K562 (cell line): ENCODE measurements at regions not wholly inside any gene's neighbourhood (a gene's known extent, or its start where the extent isn't known, plus 50 kb on each side); places are given as distances from the start of the nearest gene placed in this dataset.
"Not testable (repeated sequence)": the region's sequence is repeated elsewhere in the genome, so short reads cannot be mapped to it uniquely, and the experiment has no call there.

Experiments
- CEBPB ChIP-seq: fragments of 450-650 bp; IDR thresholded peaks from 2 replicates; pipeline ENCODE4 v1.6.1; 2016; ENCODE audit warnings: missing genetic modification characterization, missing compliant biosample characterization
- EZH2 ChIP-seq: IDR thresholded peaks from 2 replicates; pipeline ENCODE4 v1.6.1; 2012; ENCODE audit warnings: low read depth, mild to moderate bottlenecking, inconsistent platforms, low read length, borderline replicate concordance
- GATAD2B ChIP-seq: fragments of 450-650 bp; IDR thresholded peaks from 2 replicates; pipeline ENCODE4 v1.6.1; 2017; ENCODE audit warnings: mild to moderate bottlenecking, borderline replicate concordance
- HNRNPLL ChIP-seq: fragments of 200-400 bp; formaldehyde crosslinking; IDR thresholded peaks from 2 replicates; pipeline ENCODE4 v1.6.1; 2017; ENCODE audit warnings: low read length, low read depth, mild to moderate bottlenecking; ENCODE audit not compliant: poor library complexity, severe bottlenecking
- MBD1 ChIP-seq: fragments of 250-450 bp; sonication (Bioruptor Pico); IDR thresholded peaks from 2 replicates; pipeline ENCODE4 v1.8.0; 2022; ENCODE audit warnings: inconsistent platforms
- NBN ChIP-seq: fragments of 450-650 bp; IDR thresholded peaks from 2 replicates; pipeline ENCODE4 v1.6.1; 2016; ENCODE audit warnings: low read depth, mild to moderate bottlenecking
- POLR2A ChIP-seq: fragments of 450-650 bp; conservative IDR thresholded peaks from 2 replicates; pipeline ENCODE4 v1.6.1; 2016
- RBM14 ChIP-seq: fragments of 200-400 bp; formaldehyde crosslinking; IDR thresholded peaks from 2 replicates; pipeline ENCODE4 v1.6.1; 2018; ENCODE audit warnings: low read depth, mild to moderate bottlenecking, low read length, moderate library complexity, borderline replicate concordance; ENCODE audit not compliant: insufficient read depth
- TRIM25 ChIP-seq: fragments of 450-650 bp; IDR thresholded peaks from 2 replicates; pipeline ENCODE4 v1.7.0; 2016; ENCODE audit warnings: borderline replicate concordance
- TF ChIP-seq, protein P1 (sequence below), 3 experiments: IDR thresholded peaks in 2 of 3; conservative IDR thresholded peaks in 1 of 3; 2 replicates each; pipeline ENCODE4 v1.5.1; 2011 to 2012; ENCODE audit warnings: low read length in 3 of 3, mild to moderate bottlenecking in 3 of 3, control low read depth in 2 of 3, improper control_type of control experiment in 1 of 3, inconsistent platforms in 1 of 3, low read depth in 1 of 3, mixed read lengths in 1 of 3, moderate library complexity in 1 of 3; ENCODE audit not compliant: insufficient read depth in 2 of 3
- TF ChIP-seq, protein P2 (sequence below): sonication (generic); formaldehyde crosslinking; IDR thresholded peaks from 2 replicates; pipeline ENCODE4 v1.8.0; 2023; ENCODE audit warnings: missing genetic modification reagents, mild to moderate bottlenecking, borderline replicate concordance
- TF ChIP-seq, protein P3 (sequence below): fragments of 250-450 bp; sonication (Bioruptor Pico); IDR thresholded peaks from 2 replicates; pipeline ENCODE4 v1.5.0; 2020; ENCODE audit warnings: mild to moderate bottlenecking
- TF ChIP-seq, protein P4 (sequence below): IDR thresholded peaks from 3 replicates; pipeline ENCODE4 v1.6.1; 2011; ENCODE audit warnings: borderline replicate concordance, mild to moderate bottlenecking, moderate library complexity; ENCODE audit not compliant: insufficient read length; ENCODE audit errors: extremely low read depth

DNA sequence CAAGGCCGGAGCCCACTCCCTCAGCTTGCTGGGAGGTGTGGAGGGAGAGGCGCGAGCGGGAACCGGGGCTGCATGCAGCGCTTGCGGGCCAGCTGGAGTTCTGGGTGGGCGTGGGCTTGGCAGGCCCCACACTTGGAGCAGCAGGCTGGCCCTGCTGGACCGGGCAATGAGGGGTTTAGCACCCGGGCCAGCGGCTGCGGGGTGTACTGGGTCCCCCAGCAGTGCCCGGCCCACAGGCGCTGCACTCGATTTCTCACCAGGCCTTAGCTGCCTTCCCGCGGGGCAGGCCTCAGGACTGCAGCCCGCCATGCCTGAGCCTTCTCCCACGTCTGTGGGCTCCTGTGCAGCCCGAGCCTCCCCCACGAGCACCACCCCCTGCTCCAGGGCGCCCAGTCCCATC lies 62.3 kb upstream of the CNTLN start:
- not testable (repeated sequence) for TF ChIP-seq NBN; GATAD2B; HNRNPLL; CEBPB (tag); POLR2A; MBD1 (CRISPR knock-in tag); EZH2; RBM14; TRIM25
- TF ChIP-seq, protein P1, sequence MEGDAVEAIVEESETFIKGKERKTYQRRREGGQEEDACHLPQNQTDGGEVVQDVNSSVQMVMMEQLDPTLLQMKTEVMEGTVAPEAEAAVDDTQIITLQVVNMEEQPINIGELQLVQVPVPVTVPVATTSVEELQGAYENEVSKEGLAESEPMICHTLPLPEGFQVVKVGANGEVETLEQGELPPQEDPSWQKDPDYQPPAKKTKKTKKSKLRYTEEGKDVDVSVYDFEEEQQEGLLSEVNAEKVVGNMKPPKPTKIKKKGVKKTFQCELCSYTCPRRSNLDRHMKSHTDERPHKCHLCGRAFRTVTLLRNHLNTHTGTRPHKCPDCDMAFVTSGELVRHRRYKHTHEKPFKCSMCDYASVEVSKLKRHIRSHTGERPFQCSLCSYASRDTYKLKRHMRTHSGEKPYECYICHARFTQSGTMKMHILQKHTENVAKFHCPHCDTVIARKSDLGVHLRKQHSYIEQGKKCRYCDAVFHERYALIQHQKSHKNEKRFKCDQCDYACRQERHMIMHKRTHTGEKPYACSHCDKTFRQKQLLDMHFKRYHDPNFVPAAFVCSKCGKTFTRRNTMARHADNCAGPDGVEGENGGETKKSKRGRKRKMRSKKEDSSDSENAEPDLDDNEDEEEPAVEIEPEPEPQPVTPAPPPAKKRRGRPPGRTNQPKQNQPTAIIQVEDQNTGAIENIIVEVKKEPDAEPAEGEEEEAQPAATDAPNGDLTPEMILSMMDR (IDR thresholded peaks at IDR 0.05 in 2 of 3, conservative IDR thresholded peaks at IDR 0.05 in 1 of 3; ENCODE audit: insufficient read depth in 2 of 3, low read depth in 1 of 3, low read length in 3 of 3): not testable (repeated sequence)
- TF ChIP-seq, protein P2, sequence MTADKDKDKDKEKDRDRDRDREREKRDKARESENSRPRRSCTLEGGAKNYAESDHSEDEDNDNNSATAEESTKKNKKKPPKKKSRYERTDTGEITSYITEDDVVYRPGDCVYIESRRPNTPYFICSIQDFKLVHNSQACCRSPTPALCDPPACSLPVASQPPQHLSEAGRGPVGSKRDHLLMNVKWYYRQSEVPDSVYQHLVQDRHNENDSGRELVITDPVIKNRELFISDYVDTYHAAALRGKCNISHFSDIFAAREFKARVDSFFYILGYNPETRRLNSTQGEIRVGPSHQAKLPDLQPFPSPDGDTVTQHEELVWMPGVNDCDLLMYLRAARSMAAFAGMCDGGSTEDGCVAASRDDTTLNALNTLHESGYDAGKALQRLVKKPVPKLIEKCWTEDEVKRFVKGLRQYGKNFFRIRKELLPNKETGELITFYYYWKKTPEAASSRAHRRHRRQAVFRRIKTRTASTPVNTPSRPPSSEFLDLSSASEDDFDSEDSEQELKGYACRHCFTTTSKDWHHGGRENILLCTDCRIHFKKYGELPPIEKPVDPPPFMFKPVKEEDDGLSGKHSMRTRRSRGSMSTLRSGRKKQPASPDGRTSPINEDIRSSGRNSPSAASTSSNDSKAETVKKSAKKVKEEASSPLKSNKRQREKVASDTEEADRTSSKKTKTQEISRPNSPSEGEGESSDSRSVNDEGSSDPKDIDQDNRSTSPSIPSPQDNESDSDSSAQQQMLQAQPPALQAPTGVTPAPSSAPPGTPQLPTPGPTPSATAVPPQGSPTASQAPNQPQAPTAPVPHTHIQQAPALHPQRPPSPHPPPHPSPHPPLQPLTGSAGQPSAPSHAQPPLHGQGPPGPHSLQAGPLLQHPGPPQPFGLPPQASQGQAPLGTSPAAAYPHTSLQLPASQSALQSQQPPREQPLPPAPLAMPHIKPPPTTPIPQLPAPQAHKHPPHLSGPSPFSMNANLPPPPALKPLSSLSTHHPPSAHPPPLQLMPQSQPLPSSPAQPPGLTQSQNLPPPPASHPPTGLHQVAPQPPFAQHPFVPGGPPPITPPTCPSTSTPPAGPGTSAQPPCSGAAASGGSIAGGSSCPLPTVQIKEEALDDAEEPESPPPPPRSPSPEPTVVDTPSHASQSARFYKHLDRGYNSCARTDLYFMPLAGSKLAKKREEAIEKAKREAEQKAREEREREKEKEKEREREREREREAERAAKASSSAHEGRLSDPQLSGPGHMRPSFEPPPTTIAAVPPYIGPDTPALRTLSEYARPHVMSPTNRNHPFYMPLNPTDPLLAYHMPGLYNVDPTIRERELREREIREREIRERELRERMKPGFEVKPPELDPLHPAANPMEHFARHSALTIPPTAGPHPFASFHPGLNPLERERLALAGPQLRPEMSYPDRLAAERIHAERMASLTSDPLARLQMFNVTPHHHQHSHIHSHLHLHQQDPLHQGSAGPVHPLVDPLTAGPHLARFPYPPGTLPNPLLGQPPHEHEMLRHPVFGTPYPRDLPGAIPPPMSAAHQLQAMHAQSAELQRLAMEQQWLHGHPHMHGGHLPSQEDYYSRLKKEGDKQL: not testable (repeated sequence)
- TF ChIP-seq, protein P3, sequence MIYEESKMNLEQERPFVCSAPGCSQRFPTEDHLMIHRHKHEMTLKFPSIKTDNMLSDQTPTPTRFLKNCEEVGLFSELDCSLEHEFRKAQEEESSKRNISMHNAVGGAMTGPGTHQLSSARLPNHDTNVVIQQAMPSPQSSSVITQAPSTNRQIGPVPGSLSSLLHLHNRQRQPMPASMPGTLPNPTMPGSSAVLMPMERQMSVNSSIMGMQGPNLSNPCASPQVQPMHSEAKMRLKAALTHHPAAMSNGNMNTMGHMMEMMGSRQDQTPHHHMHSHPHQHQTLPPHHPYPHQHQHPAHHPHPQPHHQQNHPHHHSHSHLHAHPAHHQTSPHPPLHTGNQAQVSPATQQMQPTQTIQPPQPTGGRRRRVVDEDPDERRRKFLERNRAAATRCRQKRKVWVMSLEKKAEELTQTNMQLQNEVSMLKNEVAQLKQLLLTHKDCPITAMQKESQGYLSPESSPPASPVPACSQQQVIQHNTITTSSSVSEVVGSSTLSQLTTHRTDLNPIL (CRISPR knock-in tag): not testable (repeated sequence)
- TF ChIP-seq, protein P4, sequence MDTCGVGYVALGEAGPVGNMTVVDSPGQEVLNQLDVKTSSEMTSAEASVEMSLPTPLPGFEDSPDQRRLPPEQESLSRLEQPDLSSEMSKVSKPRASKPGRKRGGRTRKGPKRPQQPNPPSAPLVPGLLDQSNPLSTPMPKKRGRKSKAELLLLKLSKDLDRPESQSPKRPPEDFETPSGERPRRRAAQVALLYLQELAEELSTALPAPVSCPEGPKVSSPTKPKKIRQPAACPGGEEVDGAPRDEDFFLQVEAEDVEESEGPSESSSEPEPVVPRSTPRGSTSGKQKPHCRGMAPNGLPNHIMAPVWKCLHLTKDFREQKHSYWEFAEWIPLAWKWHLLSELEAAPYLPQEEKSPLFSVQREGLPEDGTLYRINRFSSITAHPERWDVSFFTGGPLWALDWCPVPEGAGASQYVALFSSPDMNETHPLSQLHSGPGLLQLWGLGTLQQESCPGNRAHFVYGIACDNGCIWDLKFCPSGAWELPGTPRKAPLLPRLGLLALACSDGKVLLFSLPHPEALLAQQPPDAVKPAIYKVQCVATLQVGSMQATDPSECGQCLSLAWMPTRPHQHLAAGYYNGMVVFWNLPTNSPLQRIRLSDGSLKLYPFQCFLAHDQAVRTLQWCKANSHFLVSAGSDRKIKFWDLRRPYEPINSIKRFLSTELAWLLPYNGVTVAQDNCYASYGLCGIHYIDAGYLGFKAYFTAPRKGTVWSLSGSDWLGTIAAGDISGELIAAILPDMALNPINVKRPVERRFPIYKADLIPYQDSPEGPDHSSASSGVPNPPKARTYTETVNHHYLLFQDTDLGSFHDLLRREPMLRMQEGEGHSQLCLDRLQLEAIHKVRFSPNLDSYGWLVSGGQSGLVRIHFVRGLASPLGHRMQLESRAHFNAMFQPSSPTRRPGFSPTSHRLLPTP: not testable (repeated sequence)
